ENCODE measurements at regions not wholly inside any gene's neighbourhood (a gene's known extent, or its start where the extent isn't known, plus 50 kb on each side); places are given as distances from the start of the nearest gene placed in this dataset.
A peak's percentile ranks its signal among the peaks of the same experiment; 100 is the strongest.
"Not testable (repeated sequence)": the region's sequence is repeated elsewhere in the genome, so short reads cannot be mapped to it uniquely, and the experiment has no call there.

GRCh38 chr4:124097447-124097846 lies 615.1 kb downstream of the ANKRD50 start:
- DNase-seq (ENCODE audit: low spot score), result no peak

DNA sequence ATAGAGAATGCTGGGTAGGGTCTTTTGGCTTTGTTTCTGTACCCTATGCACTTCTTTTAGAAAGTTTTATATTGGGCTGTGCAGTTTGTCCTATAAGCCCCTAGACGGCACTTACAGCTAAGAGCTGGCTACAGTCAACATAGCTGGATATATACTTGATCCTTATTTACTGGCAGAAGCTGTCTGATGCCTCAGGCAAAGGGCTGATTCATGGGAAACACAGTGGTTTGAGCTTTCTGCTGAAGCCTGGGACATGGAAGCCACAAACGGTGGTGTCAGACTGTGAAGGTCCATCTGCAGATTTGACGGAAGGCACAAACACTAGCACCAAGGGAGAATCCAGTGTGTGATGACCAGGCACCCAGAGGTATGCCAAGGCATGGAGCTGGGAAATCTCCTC lies 608.4 kb downstream of the ANKRD50 start:
- no peak for DNase-seq (ENCODE audit: low spot score)

DNA sequence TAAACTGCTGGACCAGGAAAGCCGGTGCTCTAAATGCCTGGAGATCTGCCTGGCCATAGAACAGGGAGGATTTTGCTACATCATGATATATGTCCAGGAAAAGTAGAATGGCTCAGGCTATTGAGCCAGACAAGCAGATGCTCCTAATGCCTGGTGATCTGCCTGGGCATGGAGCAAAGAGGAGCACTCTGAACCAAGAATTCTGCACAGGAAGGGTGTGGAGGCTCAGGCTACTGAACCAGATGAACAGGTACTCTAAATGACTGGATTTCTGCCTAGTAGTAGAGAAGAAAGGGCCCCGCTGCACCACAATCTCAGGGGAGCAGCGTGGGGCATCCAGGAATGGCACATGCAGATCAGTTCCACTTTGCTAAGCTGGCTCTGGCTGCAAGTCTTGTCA lies 607.9 kb downstream of the ANKRD50 start:
- DNase-seq (ENCODE audit: low spot score), result no peak

DNA sequence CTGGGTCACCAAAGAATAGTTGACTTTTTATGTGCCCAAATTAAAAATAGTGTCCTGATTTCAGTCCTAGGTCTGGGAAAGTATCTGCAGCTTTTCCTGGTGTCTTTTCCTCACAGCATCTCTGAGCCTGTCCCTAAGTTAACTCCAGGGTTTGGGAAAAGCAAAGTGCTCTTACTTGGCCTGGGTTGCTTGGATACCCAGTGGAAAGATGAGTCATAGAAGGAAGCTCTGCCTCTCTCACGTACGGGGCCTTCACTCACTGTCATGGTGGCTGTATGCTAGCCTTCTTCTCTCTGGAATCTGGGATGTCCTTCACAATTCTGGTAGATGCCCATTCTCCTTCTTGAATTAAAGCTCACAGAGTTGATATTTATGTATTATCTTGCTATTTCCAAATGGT lies 607.3 kb downstream of the ANKRD50 start:
- no peak for DNase-seq (ENCODE audit: low spot score)

DNA sequence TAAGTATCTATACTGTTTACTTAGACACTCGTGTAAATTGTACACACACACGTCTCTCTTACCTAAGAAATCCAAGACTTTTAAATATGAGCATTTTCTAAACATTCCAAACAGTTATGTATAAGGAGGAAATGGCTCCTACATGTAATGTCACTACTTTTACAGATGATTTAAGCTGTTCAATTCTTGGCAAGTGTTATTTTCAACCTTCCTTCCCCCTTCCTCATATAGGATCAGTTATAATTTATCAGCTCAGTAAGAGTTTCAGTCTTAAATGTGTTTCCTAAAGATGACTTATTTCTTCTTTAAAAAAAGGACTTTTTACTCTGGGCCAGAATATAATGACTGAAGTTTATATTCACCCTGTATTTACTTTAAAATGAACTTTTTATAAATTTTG lies 601.1 kb downstream of the ANKRD50 start:
- DNase-seq (ENCODE audit: low spot score), result no peak

- peak; percentile 49 for DNase-seq (ENCODE audit: low spot score)
These were observed 600.6 kb downstream of the ANKRD50 start for GRCh38 chr4:124111922-124112321.

DNA sequence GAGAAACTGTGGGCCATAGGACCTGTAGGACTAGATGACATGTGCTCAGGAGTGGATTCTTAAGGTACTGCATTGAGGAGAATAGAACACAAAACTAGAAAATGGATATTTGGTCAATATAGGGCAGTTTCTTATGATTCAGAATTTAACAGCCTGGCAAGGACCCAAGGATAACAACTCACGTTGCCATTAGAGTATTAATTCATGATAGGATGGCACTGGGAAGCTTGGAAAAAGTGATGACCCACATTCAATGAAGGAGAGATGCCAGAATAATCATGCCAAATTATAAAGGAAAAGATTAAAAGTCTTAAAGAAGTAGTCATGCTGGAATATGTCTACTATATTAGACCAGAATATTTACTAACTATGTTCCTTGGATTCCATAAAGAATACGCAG lies 594.5 kb downstream of the ANKRD50 start:
- no peak for DNase-seq (ENCODE audit: low spot score)

DNA sequence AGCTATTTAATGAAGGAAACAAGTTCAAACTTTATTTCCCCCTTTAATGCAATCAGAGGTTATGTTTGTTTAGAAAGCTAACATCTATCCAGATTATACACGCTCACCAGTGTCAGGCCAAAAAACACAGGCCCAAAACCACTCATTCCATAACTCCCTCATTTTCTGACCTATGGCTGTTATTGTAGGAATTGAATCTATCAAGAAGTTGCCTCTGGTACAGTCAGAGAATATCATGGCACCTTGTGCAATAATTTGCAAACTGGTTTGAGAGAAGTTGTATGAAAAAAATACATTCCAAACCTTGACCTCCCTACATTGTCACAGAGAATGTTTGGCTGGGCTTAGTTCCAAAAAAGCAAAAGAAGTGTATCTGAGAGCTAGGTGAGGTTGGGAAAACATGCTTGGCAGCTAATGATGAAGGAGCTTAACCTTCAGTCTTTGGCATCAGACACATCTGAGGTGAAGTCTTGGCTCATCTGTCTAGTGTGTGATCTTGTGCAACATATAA lies 591.0 kb downstream of the ANKRD50 start:
- no peak for DNase-seq (ENCODE audit: low spot score)

DNA sequence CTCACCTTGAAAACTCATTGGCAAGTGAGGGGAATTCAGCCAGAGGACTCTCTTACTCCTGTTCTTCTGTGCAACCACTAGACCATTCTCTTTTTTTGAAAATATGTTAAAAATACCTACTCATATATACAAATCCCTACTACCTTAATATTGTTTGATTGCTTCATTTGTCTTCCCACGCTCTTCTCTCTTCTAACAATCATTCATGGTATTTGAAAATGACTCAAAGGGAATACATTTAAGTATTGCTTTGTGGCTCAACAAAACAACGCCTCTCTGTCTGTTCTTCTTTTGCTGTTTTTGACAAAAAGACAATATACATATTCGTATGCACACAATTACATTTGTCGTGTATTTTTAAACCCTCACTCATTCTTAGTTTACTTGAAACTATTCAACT lies 589.4 kb downstream of the ANKRD50 start:
- no peak for DNase-seq (ENCODE audit: low spot score)

- no peak for DNase-seq (ENCODE audit: low spot score)
These were observed 588.8 kb downstream of the ANKRD50 start for GRCh38 chr4:124123721-124124120.

- not testable (repeated sequence) for DNase-seq (ENCODE audit: low spot score)
These were observed 581.2 kb downstream of the ANKRD50 start for GRCh38 chr4:124131324-124131723.

DNA sequence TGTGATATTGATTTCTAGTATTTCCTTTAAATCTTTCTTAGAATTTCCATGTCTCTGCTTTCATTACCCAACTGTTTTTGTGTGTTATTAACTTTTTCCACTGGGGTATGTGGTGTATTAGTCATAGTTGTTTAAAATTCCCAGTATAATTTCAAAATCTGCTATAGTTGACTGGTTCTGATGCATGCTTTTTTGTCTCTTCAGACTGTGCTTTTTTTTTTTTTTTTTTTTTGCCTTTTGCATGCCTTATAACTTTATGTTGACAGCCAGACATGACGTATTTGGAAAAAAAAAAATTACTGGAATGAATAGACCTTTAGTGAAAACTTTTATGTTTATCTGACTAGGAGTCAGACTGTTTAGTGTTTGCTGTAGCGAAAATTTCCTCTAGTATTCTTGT lies 580.4 kb downstream of the ANKRD50 start:
- DNase-seq (ENCODE audit: low spot score), result no peak

DNA sequence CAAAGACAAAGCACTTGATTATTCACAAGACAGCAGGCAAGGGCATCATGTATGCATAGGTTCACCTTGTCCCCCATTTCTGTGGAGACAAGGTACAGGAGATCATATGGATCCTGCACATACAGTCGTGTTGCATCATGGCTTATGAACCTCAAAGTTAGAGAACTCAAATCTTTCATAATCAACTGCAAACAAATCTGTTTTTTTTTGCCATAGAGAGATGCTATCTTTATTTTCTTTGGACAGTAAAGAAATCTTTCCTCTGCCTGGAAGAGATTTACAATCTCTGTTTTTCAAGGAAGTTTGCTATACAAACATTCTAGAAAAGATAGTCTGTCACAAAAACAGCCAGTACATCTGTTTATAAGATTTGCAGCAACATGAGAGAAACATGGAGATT lies 578.8 kb downstream of the ANKRD50 start:
- no peak for DNase-seq (ENCODE audit: low spot score)

DNA sequence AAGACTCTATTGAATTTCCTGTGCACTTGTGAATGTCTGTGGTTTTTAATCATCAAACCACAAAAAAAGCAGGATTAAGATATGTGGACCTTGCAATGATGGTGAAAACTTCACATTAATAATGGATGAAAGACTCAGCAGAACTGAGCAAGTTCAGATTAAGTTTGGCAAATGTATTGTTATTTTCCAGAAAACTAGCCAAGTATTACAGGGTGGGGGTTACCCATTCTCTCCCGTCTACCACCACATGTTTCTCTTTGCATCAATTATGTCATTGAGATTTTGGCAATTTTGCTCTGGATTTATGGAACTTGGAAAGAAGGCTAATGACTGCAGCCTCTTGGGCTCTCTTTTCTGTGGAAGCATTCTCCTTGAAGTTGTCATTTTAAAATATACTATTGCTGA lies 577.1 kb downstream of the ANKRD50 start:
- DNase-seq (ENCODE audit: low spot score), result no peak

GRCh38 chr4:124139044-124139443 lies 573.5 kb downstream of the ANKRD50 start:
- DNase-seq (ENCODE audit: low spot score), result no peak

- no peak for DNase-seq (ENCODE audit: low spot score)
These were observed 568.9 kb downstream of the ANKRD50 start for GRCh38 chr4:124143632-124144031.

DNA sequence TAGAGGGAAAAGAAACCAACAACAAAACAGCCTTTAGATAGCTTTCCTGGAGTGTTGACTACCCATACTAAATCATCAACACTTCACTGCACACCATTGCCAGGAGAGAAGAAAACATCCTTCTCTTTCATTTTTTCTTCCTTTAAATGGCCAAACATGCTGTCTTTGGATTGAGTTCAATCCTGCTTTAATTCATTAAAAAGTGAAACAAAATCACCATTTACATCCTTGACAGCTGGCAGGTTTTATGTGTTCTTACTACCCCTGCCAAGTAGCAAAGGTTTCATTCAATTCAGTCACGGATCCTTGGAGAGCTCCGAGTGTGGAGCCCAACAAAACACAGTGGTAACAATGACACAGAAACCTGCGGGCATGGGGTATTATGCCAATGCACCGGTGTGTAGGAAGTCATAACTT lies 568.3 kb downstream of the ANKRD50 start:
- DNase-seq (ENCODE audit: low spot score), result no peak

DNA sequence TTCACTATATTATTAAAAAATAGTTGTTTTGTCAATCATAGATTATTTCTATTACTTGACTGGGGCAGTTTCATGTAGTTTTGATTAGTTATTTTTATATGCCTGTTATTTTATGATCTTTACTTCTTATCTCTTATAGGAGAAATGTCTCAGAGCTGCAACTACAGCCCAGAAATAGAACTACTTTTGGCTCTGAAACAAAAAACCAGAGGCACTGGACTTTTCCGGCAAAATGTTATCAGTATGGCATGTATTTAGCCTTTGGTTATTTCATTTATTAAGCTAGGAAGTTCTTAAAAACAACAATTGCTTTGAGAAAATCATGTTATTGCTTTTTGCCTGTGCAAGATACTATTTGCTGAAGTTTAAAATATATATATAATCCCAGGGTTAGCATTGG lies 566.5 kb downstream of the ANKRD50 start:
- no peak for DNase-seq (ENCODE audit: low spot score)

DNA sequence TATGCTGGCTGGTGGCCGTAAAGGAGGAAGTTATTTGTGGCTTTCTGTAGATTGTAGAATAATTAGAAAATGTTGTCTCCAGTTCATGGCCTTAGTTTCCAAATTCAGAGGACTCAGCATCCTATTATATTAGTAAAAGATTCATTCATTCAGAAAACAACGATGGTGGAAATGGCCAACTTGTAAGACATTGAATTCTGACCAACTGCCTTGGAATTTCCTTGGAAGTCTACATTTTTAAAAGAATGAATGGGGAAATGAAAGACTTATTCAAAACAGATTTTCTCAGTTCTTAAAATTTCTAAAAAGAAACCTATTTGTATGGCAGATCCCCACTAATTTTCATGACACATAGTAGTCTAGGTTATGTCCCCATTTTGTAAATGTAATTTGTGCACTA lies 561.5 kb downstream of the ANKRD50 start:
- no peak for DNase-seq (ENCODE audit: low spot score)

DNA sequence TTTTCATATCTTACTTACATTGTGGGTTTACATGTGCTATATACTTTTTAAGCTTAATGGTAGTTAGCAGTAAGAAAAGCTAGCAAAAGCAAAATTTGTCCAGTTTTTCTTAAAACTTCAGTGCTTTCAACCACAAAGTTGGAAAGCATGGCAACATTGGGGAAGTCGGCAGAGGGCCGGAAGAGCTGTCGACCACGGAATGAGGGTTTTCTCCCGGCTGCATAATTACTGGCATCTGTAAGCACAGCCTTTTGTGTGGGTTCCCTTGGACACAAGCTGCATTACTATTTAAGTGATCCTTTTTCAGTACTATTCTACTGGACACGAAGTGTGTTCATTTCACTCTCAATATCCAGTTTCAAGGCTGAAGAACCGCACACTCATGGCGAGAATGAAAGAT lies 560.4 kb downstream of the ANKRD50 start:
- no peak for DNase-seq (ENCODE audit: low spot score)

DNA sequence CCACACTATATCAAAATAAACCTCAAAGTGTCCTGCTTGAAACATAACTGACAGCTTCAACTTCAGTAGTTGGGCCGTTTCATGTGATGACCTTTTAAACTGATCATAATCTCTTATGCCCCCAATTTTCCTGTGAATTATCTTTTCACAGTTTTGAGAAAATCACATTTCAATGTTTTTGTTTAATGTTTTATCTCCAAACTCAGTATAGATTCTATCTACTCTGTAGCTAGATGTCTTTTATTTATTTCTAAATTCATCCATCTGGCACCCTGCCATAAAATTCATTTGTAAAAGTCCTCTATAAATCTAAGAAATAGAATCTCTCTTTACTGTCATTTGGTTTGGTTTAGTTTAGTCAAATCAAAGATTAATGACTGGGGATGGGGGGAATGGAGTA lies 557.3 kb downstream of the ANKRD50 start:
- DNase-seq (ENCODE audit: low spot score), result peak; percentile 5

GRCh38 chr4:124157396-124158083 lies 555.0 kb downstream of the ANKRD50 start:
- DNase-seq (ENCODE audit: low spot score), result no peak

DNA sequence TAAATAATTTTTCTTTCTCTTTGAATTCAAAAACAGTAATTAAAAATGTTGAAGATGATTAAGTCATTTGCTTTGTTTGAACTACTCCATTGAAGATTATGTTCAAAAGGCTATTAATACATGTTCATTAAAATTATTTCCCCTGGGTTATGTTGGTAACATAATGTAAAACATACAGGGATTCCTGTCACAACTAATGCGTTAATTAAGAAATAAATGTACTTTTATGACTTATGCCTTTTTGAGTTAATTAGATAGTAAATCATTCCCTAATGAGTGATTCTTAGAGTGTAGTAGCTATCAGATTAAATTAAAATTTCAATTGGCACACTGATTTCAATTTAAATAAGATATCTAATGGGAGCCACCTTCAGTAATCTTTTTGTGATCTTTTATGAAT lies 549.1 kb downstream of the ANKRD50 start:
- no peak for DNase-seq (ENCODE audit: low spot score)

GRCh38 chr4:124167602-124168001 lies 544.9 kb downstream of the ANKRD50 start:
- DNase-seq (ENCODE audit: low spot score), result no peak
